ENCODE measurements at regions not wholly inside any gene's neighbourhood (a gene's known extent, or its start where the extent isn't known, plus 50 kb on each side); places are given as distances from the start of the nearest gene placed in this dataset.

- TF ChIP-seq CTCF (IDR thresholded peaks at IDR 0.05; ENCODE audit: control extremely low read depth in 1 of 3, insufficient read depth in 1 of 3, low read depth in 1 of 3, low read length in 3 of 3) (no peak), ASH2L (IDR thresholded peaks at IDR 0.05; ENCODE audit: low read length) (no peak), FOSL1 (IDR thresholded peaks at IDR 0.05; ENCODE audit: insufficient read depth, low read depth, low read length) (no peak), CHD2 (IDR thresholded peaks at IDR 0.05; ENCODE audit: low read length) (no peak), RNF2 (IDR thresholded peaks at IDR 0.05; ENCODE audit: borderline replicate concordance, low read depth, low read length, missing control alignments, poor library complexity, severe bottlenecking) (no peak), HDAC2 (IDR thresholded peaks at IDR 0.05; ENCODE audit: borderline replicate concordance in 1 of 2, low read depth in 2 of 2, low read length in 2 of 2) (no peak), TEAD4 (IDR thresholded peaks at IDR 0.05; ENCODE audit: low read depth, low read length) (no peak)
These were observed 415.8 kb upstream of the PCDH9 start (continued) for GRCh38 chr13:67645874-67646467.

Data from H1 (cell line).